Fibroblast of skin of abdomen (primary cell): ENCODE measurements at regions not wholly inside any gene's neighbourhood (a gene's known extent, or its start where the extent isn't known, plus 50 kb on each side); places are given as distances from the start of the nearest gene placed in this dataset.
"Not testable (repeated sequence)": the region's sequence is repeated elsewhere in the genome, so short reads cannot be mapped to it uniquely, and the experiment has no call there.

Experiments
- DNase-seq: peaks from one replicate; pipeline ENCODE4 v3.0.0-alpha.2; 2013

DNA sequence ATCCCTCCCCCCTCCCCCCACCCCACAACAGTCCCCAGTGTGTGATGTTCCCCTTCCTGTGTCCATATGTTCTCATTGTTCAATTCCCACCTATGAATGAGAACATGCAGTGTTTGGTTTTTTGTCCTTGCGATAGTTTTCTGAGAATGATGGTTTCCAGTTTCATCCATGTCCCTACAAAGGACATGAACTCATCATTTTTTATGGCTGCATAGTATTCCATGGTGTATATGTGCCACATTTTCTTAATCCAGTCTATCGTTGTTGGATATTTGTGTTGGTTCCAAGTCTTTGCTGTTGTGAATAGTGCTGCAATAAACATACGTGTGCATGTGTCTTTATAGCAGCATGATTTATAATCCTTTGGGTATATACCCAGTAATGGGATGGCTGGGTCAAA is 263.4 kb upstream of the GAS1 start:
- not testable (repeated sequence) for DNase-seq

DNA sequence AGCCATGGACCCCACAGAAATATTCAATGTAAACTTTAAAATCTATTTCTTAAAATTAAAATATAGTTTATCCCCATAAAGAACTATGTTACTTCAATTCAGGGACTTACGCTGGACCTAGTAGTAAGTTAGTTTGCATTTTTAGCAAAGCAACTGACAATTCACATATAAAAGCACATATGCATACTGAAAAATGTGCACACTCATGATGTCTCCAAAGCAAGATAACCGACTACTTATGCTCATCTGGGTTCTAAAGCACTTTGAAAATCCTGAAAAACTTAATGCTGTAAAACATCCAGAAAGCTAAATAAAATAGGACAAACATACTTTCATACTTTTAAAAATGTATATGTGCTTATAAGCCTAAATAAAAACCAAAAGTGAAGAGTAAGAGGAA is 264.4 kb upstream of the GAS1 start:
- no peak for DNase-seq

DNA sequence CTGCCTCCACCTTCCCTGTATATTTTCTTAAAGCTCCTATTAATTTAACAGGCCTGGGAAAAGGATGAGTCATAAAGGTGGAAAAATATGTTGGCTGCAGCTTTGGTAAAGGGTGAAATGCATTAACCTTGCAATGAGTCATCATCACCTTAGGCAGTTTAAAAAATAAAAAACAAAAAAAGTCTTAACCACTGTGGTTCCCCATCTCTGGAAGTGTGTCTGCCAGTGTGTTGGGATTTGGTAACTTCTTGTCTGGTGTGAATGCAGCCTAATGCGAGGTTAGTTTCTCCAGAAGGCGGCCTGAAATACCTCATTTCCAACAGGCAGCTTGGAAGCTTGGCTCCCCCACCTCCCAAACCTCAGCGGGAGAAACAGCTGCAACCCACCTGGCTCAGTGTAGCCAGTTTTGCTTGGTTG is 265.3 kb upstream of the GAS1 start:
- DNase-seq, result peak; percentile 33

DNA sequence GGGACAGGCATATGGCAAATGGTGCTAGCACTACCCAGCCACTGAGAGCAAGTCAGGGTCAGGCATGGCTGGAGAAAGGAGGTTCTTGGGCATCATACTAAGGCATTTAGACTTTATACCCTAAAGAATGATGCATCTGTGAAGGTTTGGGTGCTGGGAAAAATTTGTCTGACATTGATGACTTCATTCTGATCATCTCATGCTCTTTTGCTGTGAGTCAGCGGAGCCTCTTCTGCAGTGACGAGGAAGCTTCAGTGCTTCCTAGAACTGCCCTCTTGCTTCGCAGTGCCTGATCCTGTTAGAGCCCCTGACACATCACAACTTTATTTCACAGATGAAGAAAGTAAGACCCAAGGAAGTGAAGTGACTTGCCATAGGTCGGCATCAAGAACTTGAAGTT is 266.6 kb upstream of the GAS1 start:
- peak; percentile 75 for DNase-seq

DNA sequence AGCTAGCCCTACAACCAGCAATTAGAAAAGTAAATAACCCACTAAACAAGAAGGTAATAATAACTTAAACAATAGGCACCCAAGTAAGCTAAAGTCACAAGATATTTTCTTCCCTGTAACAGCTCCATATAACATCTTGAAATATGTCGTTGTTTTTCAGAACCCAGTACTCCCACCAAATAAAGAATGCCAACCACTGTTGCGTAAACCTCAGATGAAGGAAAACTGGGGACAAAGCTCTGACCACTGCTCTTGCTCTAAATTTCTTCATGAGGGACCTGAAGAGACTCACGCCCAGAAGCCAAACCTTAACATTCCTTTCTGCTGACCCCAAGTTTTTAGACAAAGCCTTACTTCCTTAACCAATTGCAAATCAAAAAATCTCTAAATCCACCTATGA is 267.7 kb upstream of the GAS1 start:
- DNase-seq, result no peak

DNA sequence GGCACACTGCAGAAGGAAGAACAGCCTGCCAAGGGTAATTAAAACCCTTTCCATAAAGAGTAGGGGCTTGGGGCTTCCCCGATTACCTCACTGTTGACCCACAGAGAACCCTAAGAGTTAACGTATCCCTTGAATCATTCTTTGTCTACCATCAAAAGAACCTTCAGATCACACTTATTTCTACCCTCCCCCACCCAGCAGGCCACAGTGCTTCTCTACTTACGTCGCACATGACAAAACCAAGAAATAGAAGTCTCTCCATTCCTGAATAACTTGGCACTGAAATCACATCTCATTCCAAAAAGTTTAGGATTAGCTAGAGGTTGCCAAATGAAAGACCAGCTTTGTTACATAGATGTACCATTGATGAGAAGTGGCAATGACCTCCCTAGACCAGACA is 268.7 kb upstream of the GAS1 start:
- no peak for DNase-seq

GRCh38 chr9:87216897-87217455 is 269.7 kb upstream of the GAS1 start:
- DNase-seq, result no peak

DNA sequence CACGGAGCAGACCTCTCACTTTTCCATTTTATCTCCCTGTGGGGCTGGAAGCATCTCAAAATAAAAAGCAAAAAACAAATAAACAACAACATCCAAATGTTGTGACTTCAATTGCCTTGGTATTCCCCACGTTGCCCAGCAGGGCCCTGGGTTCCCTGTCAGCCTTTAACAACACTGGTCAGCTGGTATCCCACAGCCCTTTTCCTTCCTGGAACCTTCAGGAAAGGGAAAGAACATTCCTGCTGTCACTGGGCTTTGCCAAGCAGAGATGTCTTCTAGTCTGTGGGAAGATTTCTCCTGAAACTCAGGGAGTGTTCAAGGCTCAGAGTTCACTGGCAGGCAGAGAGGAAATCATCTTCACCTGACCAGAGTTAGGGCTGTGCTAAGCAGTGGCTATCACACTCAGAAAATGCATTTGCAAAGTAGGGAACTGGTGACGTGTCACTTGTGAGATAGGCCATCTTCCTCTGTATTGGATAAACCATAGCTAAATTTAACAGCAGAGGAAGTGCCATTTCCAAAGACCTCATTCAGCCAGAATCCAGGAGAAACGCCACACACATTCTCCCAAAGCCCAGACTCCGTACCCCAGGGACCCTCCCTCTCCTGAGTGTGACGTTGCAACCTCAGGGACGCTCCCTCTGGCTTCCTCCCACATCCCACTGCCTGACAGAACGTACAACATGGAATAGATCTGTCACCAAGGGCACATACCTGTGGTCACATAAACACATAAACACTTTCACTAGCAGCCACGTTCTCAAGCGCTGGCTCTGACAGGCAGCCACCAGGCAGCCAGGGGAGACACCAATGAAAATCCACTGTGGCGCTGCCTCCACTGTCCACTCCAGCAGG is 274.0 kb upstream of the DAPK1 start:
- peak; percentile 63 for DNase-seq

DNA sequence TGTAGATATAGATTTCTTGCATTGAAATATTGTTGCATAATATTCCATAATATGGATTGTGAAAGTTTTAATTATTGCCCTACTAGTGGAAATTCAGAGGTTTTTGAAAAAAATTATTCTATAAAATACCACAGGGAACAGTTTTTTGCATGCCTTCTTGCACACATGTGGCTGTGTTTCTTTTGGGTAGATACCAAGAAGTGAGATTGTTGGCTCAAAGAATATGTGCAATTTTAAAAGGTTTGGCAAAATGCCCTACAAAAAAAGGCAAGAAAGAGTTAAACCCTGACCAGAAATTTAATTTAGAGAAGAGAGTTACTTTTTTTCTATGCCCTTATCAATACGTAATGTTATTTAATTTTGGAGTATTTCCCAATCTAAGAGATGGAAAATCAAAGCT is 270.8 kb upstream of the DAPK1 start:
- DNase-seq, result peak; percentile 48

GRCh38 chr9:87227456-87227855 is 270.2 kb upstream of the DAPK1 start:
- no peak for DNase-seq

DNA sequence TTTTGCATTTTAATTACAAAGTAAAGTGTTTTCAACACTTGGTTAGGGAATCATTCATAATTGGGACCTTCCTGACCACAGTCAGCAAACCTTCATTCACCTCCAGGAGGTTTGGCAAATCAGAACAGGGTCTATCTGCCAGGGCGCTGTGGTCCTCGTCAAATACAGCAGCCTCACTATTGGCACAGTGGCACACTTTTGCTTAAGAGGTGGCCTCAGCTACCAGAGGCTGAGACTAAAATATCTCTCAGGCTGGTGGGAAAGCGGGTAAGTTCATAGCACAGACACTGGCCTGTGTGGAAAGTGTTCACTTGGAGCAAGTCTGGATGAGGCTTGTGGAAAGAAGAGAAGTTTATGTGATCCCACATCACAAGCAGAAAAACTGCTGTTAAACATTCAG is 268.6 kb upstream of the DAPK1 start:
- DNase-seq, result no peak

DNA sequence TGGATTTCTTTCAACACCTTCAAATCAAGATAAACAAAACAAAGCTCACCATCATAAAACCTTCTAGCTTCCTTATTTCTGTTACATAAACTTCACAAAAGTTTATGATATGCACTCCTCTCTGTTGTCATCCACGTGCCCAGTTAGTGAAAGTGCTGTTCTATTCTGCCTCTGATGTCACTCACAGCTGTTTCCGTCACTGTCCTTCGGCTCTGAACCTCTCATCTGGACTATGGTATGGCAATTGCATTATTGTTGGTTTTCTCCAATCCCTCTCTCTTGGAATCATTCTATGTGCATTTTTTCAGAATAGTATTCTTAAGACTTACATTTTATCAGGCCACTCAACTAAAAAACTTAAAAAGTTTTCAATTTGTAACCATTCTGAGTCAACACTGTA is 264.2 kb upstream of the DAPK1 start:
- no peak for DNase-seq

- DNase-seq, result no peak
These were observed 263.7 kb upstream of the DAPK1 start for GRCh38 chr9:87233899-87234455.

DNA sequence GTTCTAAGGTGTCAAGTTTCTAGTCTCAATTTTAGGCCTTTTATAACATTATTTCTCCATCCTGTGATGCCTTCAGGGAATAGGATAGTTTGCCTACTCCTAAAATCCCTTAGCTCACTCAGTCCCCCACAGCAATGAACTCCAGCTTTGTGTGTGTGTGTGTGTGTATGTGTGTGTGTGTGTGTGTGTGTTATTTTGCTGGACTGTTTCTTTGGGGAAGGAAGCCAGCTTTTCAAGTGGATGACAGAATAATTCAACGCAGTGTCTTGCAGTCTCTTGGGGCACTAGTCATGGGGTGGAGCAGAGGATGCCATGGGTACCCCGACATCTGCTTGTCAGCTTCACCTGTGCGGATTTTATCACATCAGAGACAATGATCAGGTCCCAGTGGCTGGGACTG is 262.8 kb upstream of the DAPK1 start:
- DNase-seq, result no peak

- DNase-seq, result no peak
These were observed 261.1 kb upstream of the DAPK1 start for GRCh38 chr9:87236546-87236945.

GRCh38 chr9:87237336-87237735 is 260.3 kb upstream of the DAPK1 start:
- DNase-seq, result peak; percentile 60

DNA sequence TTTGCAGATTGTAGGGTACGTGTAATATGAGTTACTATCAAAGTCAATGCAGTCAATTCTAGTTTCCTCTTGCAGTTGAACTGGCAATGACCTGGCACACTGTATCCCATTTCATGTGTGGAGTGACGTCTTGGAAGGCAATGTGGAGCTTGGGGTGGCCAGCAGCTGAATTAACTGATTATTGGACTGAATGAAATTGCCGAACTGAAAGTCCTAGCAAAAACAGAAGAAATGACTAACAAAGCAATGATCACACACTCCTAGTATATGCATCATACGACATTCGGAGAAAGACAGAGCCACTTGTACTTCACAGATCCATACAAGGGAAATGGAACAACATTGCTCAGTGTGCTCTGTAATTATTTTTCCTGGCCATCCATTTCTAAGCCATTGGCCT is 259.1 kb upstream of the DAPK1 start:
- DNase-seq, result no peak

DNA sequence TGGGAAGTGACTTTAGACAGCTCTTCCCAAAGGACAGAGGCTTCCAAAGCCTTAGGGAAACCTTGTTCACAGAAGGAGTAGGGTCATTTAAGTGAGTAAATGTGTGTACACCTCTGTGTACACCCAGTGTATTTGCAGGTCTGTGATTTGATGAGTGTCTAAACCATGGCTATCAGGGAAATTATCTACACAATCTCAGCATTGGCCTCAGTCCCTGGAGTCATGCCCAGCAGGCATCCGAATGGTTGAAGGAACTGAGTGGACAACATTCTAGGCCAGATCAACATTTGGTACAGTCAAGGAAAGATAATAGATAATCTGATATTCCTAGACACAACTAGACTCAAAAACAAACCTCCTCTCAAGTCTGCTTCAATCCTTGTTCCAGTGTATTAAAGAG is 258.4 kb upstream of the DAPK1 start:
- DNase-seq, result no peak

DNA sequence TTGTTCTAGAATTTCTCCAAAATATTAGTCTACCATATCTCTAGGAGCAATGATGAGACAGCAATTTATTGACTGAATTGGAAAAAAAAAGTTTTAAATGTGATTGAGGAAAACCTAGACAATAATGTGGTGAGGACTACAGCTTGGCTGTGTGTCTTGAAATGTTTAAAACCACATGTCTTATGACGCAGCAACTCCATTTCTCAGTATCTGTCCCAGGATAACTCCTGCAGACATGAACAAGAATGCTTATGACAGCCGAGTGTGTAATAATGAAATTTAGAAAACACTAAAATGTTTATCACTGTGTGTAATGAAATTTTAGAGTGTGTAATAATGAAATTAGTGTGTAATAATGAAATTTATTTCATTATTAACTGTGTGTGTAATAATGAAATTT is 254.1 kb upstream of the DAPK1 start:
- peak; percentile 67 for DNase-seq

GRCh38 chr9:87245271-87245670 is 252.4 kb upstream of the DAPK1 start:
- DNase-seq, result no peak

DNA sequence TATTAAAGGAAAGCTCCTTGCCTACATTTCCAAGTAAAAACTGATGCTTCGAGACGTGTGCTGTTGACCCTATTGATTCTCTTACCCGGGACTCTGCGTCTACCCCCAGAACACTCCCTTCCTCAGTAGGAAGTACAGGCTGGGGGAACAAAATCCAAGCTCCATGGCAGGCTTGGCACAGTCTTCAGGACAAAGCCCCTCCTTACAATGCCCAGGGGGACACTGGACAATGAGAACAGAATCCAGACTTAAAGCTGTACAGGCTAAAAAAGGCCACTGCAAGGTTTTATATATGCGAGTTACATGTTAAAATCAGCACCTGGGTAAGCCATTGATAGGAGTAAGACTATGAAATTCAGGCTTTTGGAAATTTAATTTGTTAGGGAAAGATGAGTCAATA is 250.6 kb upstream of the DAPK1 start:
- DNase-seq, result no peak

DNA sequence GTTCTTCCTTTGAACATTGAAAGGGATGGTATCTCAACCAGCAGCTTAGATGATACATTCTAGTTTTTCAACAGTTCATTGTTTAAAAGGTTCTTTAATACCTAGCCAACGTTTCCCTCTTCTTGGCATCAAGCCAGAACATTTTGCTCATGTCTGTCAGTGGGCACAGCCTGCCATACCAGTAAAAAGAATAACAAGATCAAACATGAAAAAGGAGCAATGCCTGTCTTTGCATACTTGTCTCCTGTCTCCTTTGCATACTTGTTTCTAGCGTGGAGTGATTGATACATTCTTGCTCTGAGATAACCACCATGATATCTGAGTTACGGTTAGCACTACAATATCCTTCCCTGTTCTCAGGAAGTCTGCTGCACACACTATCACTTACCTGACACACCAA is 248.6 kb upstream of the DAPK1 start:
- no peak for DNase-seq

DNA sequence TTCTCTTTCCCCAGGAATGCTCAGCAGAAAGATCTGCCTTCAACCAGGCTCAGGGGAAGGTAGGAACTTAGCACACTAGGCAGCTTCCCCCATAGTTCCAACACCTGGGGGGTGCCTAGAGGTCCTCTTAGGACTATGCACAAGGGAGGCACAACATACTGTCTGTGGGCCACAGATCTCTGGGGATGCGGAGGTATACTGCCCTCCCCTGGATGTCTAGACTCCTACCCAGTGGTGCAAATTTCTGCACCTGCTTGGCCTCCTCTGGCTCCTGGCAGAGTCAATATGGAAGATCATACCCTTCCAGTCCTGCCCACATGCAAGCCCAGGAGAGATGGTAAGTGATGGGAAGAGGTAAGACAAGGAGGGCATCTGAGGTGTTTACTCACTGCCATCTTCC is 247.5 kb upstream of the DAPK1 start:
- DNase-seq, result no peak

DNA sequence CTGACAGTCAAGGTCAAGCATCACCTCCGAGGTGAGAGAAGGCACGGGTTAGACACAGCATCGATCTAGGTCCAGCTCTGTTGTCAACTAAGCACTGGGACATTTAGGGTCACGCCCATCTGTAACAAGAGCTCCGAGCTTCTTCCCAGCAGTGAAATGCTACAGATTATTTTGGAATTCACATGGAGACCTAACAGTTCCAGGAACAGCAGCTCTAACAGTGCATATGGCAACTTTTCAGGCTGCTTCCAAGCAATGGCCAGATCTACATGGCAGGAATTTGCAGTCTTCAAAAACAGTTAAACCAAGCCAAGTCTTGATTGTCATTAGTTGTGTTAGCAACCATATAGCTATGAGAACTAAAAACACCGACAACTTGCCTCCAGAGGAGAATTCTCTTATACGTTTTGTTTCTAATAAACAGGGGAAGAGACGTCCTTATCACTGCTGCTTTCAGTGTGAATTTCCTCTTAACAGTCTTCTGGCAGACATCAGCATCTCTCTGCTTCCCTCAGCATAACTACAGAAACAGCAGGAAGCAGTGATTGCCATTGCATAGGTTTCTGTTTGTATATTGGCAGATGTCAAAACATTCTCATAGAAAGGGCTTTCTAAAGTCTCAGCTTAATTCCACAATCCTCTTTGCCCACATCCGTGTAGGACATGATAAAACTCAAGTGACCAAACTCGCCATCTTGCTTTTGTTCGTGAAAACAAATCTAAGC is 242.1 kb upstream of the DAPK1 start:
- DNase-seq, result no peak
